Activated T-helper 17 cell treated with anti-CD3 and anti-CD28 coated beads, Interleukin-2, amount 50 U/mL, for 72 hours (primary cell): ENCODE measurements at regions not wholly inside any gene's neighbourhood (a gene's known extent, or its start where the extent isn't known, plus 50 kb on each side); places are given as distances from the start of the nearest gene placed in this dataset.

Experiments
- ATAC-seq: fragments of 150-1000 bp; cut with Tn5 transposase; replicated peaks from 2 replicates; pipeline ENCODE4 v1.10.0; 2021; ENCODE audit warnings: mild to moderate bottlenecking, moderate library complexity
- H3K27ac Mint-ChIP-seq: one replicate; pipeline ENCODE4 v1.8.0; 2022; ENCODE audit warnings: mixed read lengths
- H3K27me3 Mint-ChIP-seq: one replicate; pipeline ENCODE4 v1.8.0; 2022; ENCODE audit warnings: mixed read lengths
- H3K36me3 Mint-ChIP-seq: one replicate; pipeline ENCODE4 v1.8.0; 2022; ENCODE audit warnings: low read depth, mild to moderate bottlenecking, mixed read lengths
- H3K4me1 Mint-ChIP-seq: one replicate; pipeline ENCODE4 v1.8.0; 2022; ENCODE audit warnings: mixed read lengths
- H3K4me3 Mint-ChIP-seq: one replicate; pipeline ENCODE4 v1.8.0; 2022; ENCODE audit warnings: mild to moderate bottlenecking, mixed read lengths
- H3K9me3 Mint-ChIP-seq: one replicate; pipeline ENCODE4 v1.8.0; 2022; ENCODE audit warnings: mixed read lengths

GRCh38 chr1:25030012-25030411 is 99.9 kb upstream of the RUNX3 start:
- Mint-ChIP-seq H3K27ac (peak overlapping the region; percentile 98), H3K27me3 (no peaks in the 10 kb centered on the region), H3K4me1 (peaks cover 53% of the 10 kb centered on the region), H3K4me3 (peak overlapping the region; percentile 87), H3K9me3 (no peaks in the 10 kb centered on the region), H3K36me3 (peaks cover 11% of the 10 kb centered on the region)
- ATAC-seq, result no peak

DNA sequence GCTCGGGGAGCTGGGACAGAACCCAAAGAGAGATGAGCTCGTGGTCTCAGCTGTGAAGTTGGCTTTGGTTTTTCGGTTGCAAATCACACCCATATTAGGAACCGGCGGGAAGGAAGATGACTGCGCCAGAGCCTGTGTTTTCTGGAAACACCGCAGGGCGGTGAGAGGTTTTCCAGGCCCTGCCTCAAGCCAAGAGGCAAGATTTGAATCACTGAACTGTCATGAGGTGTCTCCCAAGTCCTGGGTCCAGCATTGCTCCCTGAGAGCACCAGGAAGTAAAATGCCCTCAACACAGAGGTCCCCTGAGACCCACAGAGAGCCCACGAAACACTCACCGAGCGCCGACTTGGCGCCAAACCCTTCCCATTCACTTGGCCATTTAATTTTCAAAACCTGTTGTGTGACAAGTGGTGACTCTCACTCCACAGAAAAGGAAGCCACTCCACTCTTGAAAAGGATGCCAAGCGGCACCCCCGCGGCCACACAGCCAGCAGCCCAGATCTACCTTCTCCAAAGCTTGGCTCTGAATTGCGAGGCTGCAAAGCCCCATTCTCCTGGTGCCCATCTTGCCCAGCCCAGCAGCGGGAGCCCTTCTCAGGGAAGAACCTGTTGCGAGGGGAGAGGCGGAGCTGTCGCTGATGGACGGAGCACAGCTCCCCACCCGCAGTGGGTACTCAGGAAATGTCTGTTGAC is 99.0 kb upstream of the RUNX3 start:
- Mint-ChIP-seq H3K4me1 (peaks cover 56% of the 10 kb centered on the region), H3K27me3 (no peaks in the 10 kb centered on the region), H3K27ac (peak overlapping the region; percentile 53), H3K4me3 (peak overlapping the region; percentile 87), H3K9me3 (no peaks in the 10 kb centered on the region), H3K36me3 (peaks cover 11% of the 10 kb centered on the region)
- peak; percentile 51 for ATAC-seq

DNA sequence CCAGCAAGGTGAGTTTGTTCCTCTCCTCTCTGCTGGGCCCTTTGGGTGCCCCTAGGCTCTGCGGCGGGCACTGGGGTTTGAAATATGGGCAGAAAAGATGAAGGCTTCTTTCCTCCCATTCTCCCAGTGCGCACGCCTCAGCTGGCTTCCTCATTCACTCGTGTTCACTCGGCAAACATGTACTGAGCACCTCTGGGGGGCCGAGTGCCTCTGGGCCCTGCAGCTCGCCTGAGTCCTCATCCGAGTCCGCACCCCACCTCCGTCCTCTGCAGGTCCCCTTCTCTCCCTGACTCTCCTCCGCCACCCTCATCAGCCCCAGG is 98.5 kb upstream of the RUNX3 start:
- Mint-ChIP-seq H3K4me1 (peaks cover 60% of the 10 kb centered on the region), H3K4me3 (peak overlapping the region; percentile 87), H3K27me3 (no peaks in the 10 kb centered on the region), H3K9me3 (no peaks in the 10 kb centered on the region), H3K27ac (peak overlapping the region; percentile 53), H3K36me3 (peaks cover 11% of the 10 kb centered on the region)
- no peak for ATAC-seq

- H3K27ac Mint-ChIP-seq, result peak overlapping the region; percentile 53
- H3K27me3 Mint-ChIP-seq, result no peaks in the 10 kb centered on the region
- H3K4me3 Mint-ChIP-seq, result peak overlapping the region; percentile 87
- no peak for ATAC-seq
- H3K4me1 Mint-ChIP-seq, result peaks cover 61% of the 10 kb centered on the region
- H3K36me3 Mint-ChIP-seq, result peaks cover 11% of the 10 kb centered on the region
- H3K9me3 Mint-ChIP-seq, result no peaks in the 10 kb centered on the region
Observed at GRCh38 chr1:25027822-25028586, 97.9 kb upstream of the RUNX3 start.

DNA sequence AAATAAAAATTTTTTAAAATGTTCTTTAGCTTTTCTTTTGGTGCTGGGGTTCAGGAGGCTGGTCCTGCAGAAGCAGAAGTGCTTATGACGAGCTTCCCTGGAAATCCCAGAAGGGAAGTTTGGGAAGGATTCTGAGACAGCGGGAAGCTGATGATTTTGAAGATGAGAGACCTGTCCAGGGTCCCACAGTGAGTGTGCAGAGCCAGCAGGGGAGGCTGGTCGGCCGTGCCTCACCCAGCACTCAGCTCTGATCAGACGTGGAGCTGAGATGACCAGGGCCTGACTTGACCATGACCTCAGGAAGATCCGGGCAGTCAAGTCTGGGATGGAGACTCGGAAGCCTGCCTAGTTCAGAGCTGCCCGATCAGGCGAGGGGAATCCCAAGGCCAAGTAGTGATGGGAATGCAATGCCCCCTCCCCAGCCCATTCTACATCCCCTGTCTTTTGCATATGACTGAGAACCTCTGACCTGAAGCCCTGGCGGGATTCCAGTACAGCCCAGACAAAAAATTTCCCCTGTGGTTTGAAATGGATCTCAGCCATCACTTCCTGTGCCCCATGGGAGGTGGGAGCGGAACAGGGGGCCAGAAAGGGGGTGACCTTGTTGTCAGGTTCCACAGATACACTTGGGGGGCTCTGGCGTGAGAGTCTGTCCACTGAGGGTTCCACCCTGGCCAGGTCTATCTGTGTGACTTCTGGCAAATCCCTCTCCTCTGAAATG is 96.8 kb upstream of the RUNX3 start:
- no peak for ATAC-seq
- no peaks in the 10 kb centered on the region for H3K9me3 Mint-ChIP-seq
- H3K36me3 Mint-ChIP-seq, result peaks cover 11% of the 10 kb centered on the region
- peak overlapping the region; percentile 87 for H3K4me3 Mint-ChIP-seq
- no peak overlapping the region for H3K27ac Mint-ChIP-seq
- peaks cover 55% of the 10 kb centered on the region for H3K4me1 Mint-ChIP-seq
- no peaks in the 10 kb centered on the region for H3K27me3 Mint-ChIP-seq

- Mint-ChIP-seq H3K27ac (no peak overlapping the region), H3K4me1 (peaks cover 53% of the 10 kb centered on the region), H3K27me3 (no peaks in the 10 kb centered on the region), H3K36me3 (peaks cover 7% of the 10 kb centered on the region), H3K9me3 (no peaks in the 10 kb centered on the region), H3K4me3 (peak overlapping the region; percentile 87)
- ATAC-seq, result no peak
Observed at GRCh38 chr1:25026304-25026703, 96.2 kb upstream of the RUNX3 start.

GRCh38 chr1:25024615-25025350 is 94.7 kb upstream of the RUNX3 start:
- Mint-ChIP-seq H3K4me1 (peaks cover 54% of the 10 kb centered on the region), H3K4me3 (peak overlapping the region; percentile 89), H3K27ac (peak overlapping the region; percentile 25), H3K27me3 (no peaks in the 10 kb centered on the region), H3K9me3 (no peaks in the 10 kb centered on the region), H3K36me3 (no peaks in the 10 kb centered on the region)
- no peak for ATAC-seq

GRCh38 chr1:25023826-25024225 is 93.8 kb upstream of the RUNX3 start:
- Mint-ChIP-seq H3K36me3 (no peaks in the 10 kb centered on the region), H3K9me3 (no peaks in the 10 kb centered on the region), H3K4me1 (peaks cover 51% of the 10 kb centered on the region), H3K4me3 (peak overlapping the region; percentile 89), H3K27me3 (no peaks in the 10 kb centered on the region), H3K27ac (peak overlapping the region; percentile 96)
- no peak for ATAC-seq

DNA sequence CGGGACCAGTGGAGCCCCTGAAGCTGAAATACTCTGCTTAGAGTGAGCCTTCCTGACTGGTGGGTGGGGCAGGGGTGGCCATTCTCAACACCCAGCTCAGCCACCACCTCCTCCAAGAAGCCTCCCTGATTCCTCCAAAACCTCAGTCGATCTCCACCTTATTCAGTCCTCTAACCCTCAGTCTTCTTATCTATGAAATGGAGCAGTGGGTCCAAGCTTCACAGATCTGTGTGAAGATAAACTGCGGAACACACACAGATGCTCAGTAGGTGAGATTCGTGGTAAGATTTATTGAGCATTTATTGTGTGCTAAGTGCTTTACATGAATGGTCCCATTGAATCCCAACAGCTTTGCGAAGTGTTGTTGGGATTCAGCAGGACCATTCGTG is 93.1 kb upstream of the RUNX3 start:
- Mint-ChIP-seq H3K4me1 (peaks cover 52% of the 10 kb centered on the region), H3K9me3 (no peaks in the 10 kb centered on the region), H3K27ac (peak overlapping the region; percentile 96), H3K36me3 (no peaks in the 10 kb centered on the region), H3K4me3 (peak overlapping the region; percentile 89), H3K27me3 (no peaks in the 10 kb centered on the region)
- no peak for ATAC-seq

DNA sequence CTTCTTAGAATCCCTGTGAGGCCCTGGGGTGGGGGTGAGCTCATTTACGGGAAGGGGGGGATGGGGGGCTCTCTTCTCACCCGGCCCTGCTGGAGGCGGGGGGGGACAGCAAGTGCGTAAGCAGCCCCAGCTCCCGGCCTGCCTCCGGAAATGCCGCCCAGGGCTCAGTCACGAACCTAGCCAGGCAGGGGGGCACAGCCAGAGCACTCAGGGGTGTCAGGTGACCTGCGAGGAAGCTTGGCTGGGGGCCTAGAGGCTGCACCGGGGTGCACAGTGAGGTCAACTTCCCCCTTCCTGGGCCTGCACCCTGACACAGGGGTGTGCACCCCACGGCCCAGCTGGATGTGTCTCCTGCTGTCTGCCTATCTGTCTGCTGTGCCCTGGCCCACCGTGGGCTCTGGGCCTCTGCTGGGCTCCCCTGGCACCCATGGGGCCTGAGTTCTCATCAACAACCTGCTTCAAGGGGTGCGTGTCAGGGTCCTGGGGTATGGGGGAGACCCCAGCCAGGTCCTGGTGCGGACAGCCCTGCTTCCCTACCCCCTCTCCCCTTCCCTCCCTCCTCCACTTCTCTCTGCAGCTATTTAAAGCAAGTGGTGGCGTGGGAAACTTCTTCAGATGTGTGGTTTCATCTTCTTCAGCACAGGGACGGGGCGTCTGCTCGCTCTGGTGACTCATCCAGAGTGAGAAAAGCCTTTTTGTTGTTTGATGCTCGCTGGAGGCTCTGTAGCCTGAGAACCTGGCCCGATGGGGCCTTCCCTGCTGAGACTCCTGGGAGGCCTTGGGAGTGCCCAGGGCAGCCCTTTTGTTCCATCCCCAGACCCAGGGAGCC is 92.5 kb upstream of the RUNX3 start:
- H3K4me3 Mint-ChIP-seq, result peak overlapping the region; percentile 89
- H3K27me3 Mint-ChIP-seq, result no peaks in the 10 kb centered on the region
- no peaks in the 10 kb centered on the region for H3K9me3 Mint-ChIP-seq
- ATAC-seq, result peak; percentile 82
- H3K36me3 Mint-ChIP-seq, result no peaks in the 10 kb centered on the region
- H3K27ac Mint-ChIP-seq, result peak overlapping the region; percentile 96
- peaks cover 54% of the 10 kb centered on the region for H3K4me1 Mint-ChIP-seq

DNA sequence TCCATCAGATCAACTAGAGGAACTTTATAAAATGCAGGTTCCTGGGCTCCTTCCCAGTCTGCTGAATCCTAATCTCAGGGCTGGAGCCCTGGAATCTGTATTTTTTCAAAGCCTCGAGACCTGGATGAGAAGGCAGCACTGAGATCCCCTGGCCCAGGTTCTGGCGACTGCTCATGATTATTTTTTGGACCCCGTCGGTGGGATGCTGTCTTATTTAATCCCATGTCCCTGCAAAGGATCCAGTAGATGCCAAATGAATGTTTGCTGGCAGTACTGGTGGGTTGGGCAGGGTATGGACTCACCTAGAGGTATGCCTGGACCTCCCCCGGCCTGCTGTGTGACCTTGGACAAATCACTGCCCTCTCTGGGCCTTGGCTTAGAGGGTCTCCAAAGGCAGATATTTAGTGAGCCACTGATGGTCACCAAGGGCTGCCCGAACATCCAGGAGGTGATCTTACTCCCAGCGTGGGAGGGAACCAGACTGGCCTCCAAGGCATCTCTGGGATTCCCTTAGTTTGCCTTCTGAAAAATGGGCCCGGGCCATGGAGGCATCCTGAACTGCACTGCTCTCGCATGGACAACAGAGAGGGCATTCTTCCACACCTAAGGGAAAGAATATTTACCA is 91.6 kb upstream of the RUNX3 start:
- H3K4me1 Mint-ChIP-seq, result peaks cover 59% of the 10 kb centered on the region
- no peaks in the 10 kb centered on the region for H3K36me3 Mint-ChIP-seq
- peak overlapping the region; percentile 89 for H3K4me3 Mint-ChIP-seq
- peak overlapping the region; percentile 80 for H3K27ac Mint-ChIP-seq
- ATAC-seq, result peak; percentile 5
- H3K27me3 Mint-ChIP-seq, result no peaks in the 10 kb centered on the region
- no peaks in the 10 kb centered on the region for H3K9me3 Mint-ChIP-seq

DNA sequence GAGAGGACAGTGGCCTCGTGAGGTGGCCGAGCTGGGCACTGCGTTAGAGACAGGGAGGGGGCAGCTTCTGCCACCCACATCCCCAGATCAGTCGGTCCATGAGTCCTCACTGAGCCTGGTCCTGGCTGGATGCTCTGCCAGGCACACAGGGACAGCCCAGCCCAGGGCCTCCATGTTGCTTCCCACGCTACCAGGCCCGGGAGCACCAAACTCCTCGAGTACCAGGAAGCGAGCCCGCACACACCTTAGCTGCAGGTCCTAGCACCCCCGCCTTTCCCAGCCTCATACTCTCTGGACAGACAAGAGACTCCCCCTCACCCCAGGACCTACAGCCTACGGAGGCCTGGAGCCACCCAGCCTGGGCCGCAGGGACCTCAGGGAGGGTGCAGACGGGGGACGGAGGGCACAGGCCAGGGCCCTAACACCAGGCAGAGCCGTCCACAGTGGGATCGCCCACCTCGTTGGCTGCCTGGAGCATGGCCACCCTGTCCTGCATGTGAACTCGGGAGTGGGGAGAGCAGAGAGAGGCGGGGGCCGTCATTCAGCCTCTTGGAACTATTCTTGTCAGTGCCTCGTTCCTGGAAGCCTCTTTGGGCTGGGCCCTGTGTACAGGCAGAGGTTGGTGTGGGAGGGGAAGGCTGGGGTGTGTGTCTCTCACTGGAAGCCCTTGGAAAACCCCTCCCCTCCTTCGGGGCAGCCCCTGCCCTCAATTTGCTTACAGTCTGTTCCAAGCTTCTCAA is 90.9 kb upstream of the RUNX3 start:
- H3K27me3 Mint-ChIP-seq, result no peaks in the 10 kb centered on the region
- ATAC-seq, result peak; percentile 29
- peak overlapping the region; percentile 80 for H3K27ac Mint-ChIP-seq
- peaks cover 59% of the 10 kb centered on the region for H3K4me1 Mint-ChIP-seq
- no peaks in the 10 kb centered on the region for H3K36me3 Mint-ChIP-seq
- H3K9me3 Mint-ChIP-seq, result no peaks in the 10 kb centered on the region
- H3K4me3 Mint-ChIP-seq, result peak overlapping the region; percentile 89
